Left ventricle myocardium inferior (tissue), 1 donor: ENCODE measurements at regions not wholly inside any gene's neighbourhood (a gene's known extent, or its start where the extent isn't known, plus 50 kb on each side); places are given as distances from the start of the nearest gene placed in this dataset.

ENCODE experiments used
- DNase-seq: peaks from one replicate; pipeline ENCODE4 v3.0.0-alpha.2; 2020
- H3K27ac ChIP-seq: fragments of 200-600 bp; replicated peaks from 2 replicates; pipeline ENCODE4 v1.8.0; 2021
- H3K27me3 ChIP-seq: fragments of 200-600 bp; 2 replicates; pipeline ENCODE4 v1.8.0; 2021; ENCODE audit warnings: low read depth
- H3K36me3 ChIP-seq: fragments of 200-600 bp; 2 replicates; pipeline ENCODE4 v1.8.0; 2021
- H3K4me1 ChIP-seq: fragments of 200-600 bp; 2 replicates; pipeline ENCODE4 v1.8.0; 2021
- H3K4me3 ChIP-seq: fragments of 200-600 bp; 2 replicates; pipeline ENCODE4 v1.8.0; 2021; ENCODE audit warnings: mild to moderate bottlenecking, moderate library complexity
- H3K9me3 ChIP-seq: fragments of 200-600 bp; replicated peaks from 2 replicates; pipeline ENCODE4 v1.8.0; 2021
- intact Hi-C: fragments of 100-400 bp; cut with micrococcal nuclease; formaldehyde crosslinking; loops from one replicate; pipeline ENCODE4 v1.11.0; 2022
- TF ChIP-seq, protein P1 (sequence below): fragments of 200-600 bp; IDR thresholded peaks from 2 replicates; pipeline ENCODE4 v1.8.0; 2021; ENCODE audit warnings: antibody characterized with exemption, mild to moderate bottlenecking, borderline replicate concordance
- donor health status: DM: no; HTN: yes; CAD: no; lungs with severe emphysema.

DNA sequence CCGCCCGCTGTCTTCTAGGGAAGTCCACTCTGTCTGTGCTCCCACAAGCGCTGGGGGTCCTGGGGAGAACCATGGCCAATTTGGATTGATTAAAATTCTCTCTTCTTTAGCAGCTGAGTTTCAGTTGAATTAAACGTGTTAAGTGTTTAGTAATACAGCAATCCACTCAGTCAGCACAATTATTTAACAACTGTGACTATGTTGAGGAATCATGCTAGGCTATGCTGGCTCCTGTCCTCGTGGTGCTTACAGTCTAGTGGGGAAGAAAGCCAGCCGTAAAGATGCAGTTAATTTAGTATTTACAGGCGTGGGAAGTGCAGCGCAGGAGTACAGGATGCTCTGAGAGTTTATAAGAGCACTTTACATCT is 88.9 kb upstream of the FOXP4 start:
- no peaks in the 10 kb centered on the region for H3K9me3 ChIP-seq
- intact Hi-C loops: no loop called here
- TF ChIP-seq, protein P1, sequence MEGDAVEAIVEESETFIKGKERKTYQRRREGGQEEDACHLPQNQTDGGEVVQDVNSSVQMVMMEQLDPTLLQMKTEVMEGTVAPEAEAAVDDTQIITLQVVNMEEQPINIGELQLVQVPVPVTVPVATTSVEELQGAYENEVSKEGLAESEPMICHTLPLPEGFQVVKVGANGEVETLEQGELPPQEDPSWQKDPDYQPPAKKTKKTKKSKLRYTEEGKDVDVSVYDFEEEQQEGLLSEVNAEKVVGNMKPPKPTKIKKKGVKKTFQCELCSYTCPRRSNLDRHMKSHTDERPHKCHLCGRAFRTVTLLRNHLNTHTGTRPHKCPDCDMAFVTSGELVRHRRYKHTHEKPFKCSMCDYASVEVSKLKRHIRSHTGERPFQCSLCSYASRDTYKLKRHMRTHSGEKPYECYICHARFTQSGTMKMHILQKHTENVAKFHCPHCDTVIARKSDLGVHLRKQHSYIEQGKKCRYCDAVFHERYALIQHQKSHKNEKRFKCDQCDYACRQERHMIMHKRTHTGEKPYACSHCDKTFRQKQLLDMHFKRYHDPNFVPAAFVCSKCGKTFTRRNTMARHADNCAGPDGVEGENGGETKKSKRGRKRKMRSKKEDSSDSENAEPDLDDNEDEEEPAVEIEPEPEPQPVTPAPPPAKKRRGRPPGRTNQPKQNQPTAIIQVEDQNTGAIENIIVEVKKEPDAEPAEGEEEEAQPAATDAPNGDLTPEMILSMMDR: no peak
- no peak overlapping the region for H3K27ac ChIP-seq
- H3K4me3 ChIP-seq: no peak overlapping the region
- H3K4me1 ChIP-seq: peaks cover 8% of the 10 kb centered on the region
- H3K36me3 ChIP-seq: no peaks in the 10 kb centered on the region
- peaks cover 20% of the 10 kb centered on the region for H3K27me3 ChIP-seq
- DNase-seq: no peak

DNA sequence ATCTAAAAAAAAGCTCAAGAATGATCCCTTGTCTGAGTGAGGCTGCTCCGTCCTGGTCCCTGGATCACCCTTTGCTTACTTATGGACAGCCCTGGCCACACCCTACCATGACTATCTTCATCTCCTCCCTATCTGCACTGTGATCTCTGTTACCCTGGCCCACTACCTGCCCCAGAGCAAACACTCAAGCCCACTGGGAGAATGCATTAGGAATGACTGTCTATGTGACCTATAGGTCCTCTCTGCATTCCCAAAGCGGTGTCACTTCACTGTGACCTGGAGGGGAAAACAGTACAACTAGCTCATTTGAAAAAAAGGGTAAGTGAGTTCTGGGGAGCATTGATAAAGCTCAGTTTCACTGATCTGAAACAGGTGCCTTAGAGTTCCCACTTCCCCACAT is 86.4 kb upstream of the FOXP4 start:
- Histone ChIP-seq H3K4me3 (no peak overlapping the region), H3K9me3 (no peaks in the 10 kb centered on the region), H3K27me3 (peaks cover 29% of the 10 kb centered on the region), H3K4me1 (no peaks in the 10 kb centered on the region), H3K27ac (no peak overlapping the region), H3K36me3 (no peaks in the 10 kb centered on the region)
- TF ChIP-seq, protein P1: no peak
- DNase-seq: no peak
- intact Hi-C loops: loop anchor here (5.0 to 10.0 kb wide), 2 partner anchors 133 to 225 kb away; no protein-coding TSS in a partner anchor

DNA sequence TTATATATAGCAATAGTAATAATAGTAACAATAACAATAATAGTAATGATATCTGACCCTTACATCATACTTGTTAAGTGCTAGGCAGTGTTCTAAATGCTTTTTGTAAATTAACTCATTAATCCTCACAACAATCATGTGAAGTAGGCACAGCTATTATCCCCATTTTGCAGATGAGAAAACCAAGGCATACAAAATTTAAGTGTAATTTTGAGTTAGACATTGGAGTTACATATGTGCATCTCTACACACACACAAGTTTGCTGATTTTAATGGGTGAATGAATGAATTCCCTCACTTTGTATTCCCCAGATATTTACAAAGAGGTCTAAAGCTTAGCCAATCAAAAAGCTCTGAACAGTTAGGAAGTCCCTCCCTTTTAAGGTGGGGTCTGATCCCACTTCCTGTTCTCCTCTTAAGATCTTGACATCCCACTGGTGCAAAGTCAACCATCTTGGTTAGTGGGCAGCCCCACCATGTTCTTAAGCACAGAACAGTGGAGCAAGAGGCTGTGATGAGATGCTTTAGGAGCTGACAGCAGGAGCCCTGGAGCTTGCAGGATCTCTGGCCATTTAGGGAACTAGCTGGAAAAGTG is 85.3 kb upstream of the FOXP4 start:
- Histone ChIP-seq H3K9me3 (no peaks in the 10 kb centered on the region), H3K4me3 (no peak overlapping the region), H3K27me3 (peaks cover 40% of the 10 kb centered on the region), H3K27ac (no peak overlapping the region), H3K36me3 (no peaks in the 10 kb centered on the region), H3K4me1 (no peaks in the 10 kb centered on the region)
- no peak for DNase-seq
- intact Hi-C loops: loop anchor here (5.0 to 10.0 kb wide), 2 partner anchors 131 to 224 kb away; no protein-coding TSS in a partner anchor
- TF ChIP-seq, protein P1: no peak

DNA sequence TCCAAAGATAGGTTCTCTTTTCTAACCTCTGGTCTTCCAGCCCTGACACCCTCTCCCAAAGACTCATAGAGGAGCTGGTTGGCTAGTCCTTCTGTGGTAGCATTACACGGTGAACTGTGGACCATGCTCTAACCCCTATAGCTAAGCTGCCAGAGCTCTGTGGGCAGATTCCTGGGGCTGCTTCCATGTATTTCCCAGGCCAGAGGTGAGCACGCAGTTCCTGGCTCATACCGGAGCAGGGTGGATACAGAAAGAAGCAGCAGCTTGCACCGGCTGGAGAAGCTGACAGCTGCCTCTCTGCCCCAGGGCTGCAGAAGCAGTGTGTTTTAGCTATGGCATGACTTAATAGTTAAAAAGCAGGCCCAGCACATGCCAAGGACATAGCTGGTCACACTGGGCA is 84.1 kb upstream of the FOXP4 start:
- Histone ChIP-seq H3K4me1 (no peaks in the 10 kb centered on the region), H3K9me3 (no peaks in the 10 kb centered on the region), H3K27ac (no peak overlapping the region), H3K27me3 (peaks cover 46% of the 10 kb centered on the region), H3K4me3 (no peak overlapping the region), H3K36me3 (no peaks in the 10 kb centered on the region)
- TF ChIP-seq, protein P1: no peak
- no peak for DNase-seq
- intact Hi-C loops: loop anchor here (5.0 to 10.0 kb wide), 2 partner anchors 130 to 223 kb away; no protein-coding TSS in a partner anchor

DNA sequence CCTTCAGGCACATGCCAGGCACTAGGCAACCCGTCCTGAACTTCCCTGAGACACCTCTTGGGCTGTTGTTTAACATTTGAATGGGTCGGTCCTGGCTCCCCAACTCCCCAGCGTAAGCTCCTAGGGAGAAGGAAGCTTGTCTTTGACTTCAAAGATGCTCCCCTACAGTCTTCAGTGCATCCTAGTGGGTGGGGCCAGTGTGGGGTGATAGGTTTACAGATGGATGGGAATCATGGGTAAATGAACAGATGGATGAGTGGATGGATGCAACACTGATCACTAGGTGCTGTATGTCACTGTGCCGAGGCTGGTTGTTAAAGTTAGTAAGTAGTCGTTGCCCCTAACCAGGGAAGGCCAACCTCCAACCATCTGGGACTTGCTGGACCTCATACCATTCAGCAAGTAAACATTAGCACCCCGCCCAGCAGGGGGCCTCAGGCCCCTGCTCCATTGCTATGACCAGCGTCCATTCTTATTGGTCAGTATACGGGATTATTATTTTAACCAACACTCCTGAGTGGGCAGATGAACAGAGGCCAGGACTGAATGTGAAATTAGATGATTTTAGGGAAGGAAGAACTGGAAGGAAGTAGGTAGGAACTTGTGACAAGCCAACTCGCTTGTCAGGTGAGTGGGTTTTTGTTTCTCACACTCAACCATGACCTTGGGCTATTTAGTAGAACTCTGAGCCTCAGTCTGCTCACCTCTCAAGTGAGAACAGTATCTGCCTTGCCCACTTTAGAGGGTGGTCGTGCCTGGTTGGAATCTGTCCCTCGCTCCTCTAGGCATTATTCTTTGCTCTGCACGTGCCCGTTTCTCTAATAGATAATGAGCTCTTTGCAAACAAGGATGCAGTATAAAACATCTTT is 82.9 kb upstream of the FOXP4 start:
- Histone ChIP-seq H3K27ac (no peak overlapping the region), H3K36me3 (no peaks in the 10 kb centered on the region), H3K27me3 (peaks cover 54% of the 10 kb centered on the region), H3K4me3 (no peak overlapping the region), H3K9me3 (no peaks in the 10 kb centered on the region), H3K4me1 (no peaks in the 10 kb centered on the region)
- intact Hi-C loops: loop anchor here (5.0 to 10.0 kb wide), 2 partner anchors 129 to 222 kb away; no protein-coding TSS in a partner anchor
- TF ChIP-seq, protein P1: peak; percentile 77
- peak; percentile 73 for DNase-seq
